DOHH2 (cell line): ENCODE measurements at regions not wholly inside any gene's neighbourhood (a gene's known extent, or its start where the extent isn't known, plus 50 kb on each side); places are given as distances from the start of the nearest gene placed in this dataset.

ENCODE experiments used
- H3F3A ChIP-seq: fragments of 200-600 bp; sonication (generic), shearing (Covaris generic); 2 replicates; pipeline ENCODE4 v1.6.0; 2016; ENCODE audit warnings: antibody characterized with exemption, mild to moderate bottlenecking; ENCODE audit not compliant: control insufficient read depth, insufficient read depth
- H3K27ac ChIP-seq: fragments of 200-600 bp; sonication (generic); 2 replicates; pipeline ENCODE4 v1.5.1; 2014; ENCODE audit warnings: low read depth, mild to moderate bottlenecking, low read length, moderate library complexity
- H3K27me3 ChIP-seq: fragments of 200-600 bp; sonication (generic); 2 replicates; pipeline ENCODE4 v1.6.1; 2014; ENCODE audit warnings: mild to moderate bottlenecking, low read length, mixed read lengths; ENCODE audit not compliant: control insufficient read depth
- H3K36me3 ChIP-seq: fragments of 200-600 bp; sonication (generic); 2 replicates; pipeline ENCODE4 v1.6.1; 2014; ENCODE audit warnings: mild to moderate bottlenecking, low read length, moderate library complexity, mixed read lengths; ENCODE audit not compliant: control insufficient read depth
- H3K4me1 ChIP-seq: fragments of 200-600 bp; sonication (generic); 2 replicates; pipeline ENCODE4 v1.6.1; 2014; ENCODE audit warnings: mild to moderate bottlenecking, low read length, mixed read lengths; ENCODE audit not compliant: control insufficient read depth
- H3K4me2 ChIP-seq: fragments of 200-600 bp; sonication (generic); 2 replicates; pipeline ENCODE4 v1.6.0; 2014; ENCODE audit warnings: mild to moderate bottlenecking, low read length, moderate library complexity
- H3K4me3 ChIP-seq: fragments of 200-600 bp; sonication (generic); 2 replicates; pipeline ENCODE4 v1.5.1; 2014; ENCODE audit warnings: mild to moderate bottlenecking, low read length, mixed read lengths
- H3K79me2 ChIP-seq: fragments of 200-600 bp; sonication (generic); 2 replicates; pipeline ENCODE4 v1.6.1; 2014; ENCODE audit warnings: mild to moderate bottlenecking, low read length, mixed read lengths; ENCODE audit not compliant: control insufficient read depth
- H3K9me2 ChIP-seq: fragments of 200-600 bp; sonication (generic); replicated peaks from 2 replicates; pipeline ENCODE4 v1.6.1; 2014; ENCODE audit warnings: mild to moderate bottlenecking, low read length, mixed read lengths; ENCODE audit not compliant: control insufficient read depth
- H3K9me3 ChIP-seq: fragments of 200-600 bp; sonication (generic); 2 replicates; pipeline ENCODE4 v1.6.1; 2014; ENCODE audit warnings: antibody characterized with exemption, low read length, mixed read lengths; ENCODE audit not compliant: control insufficient read depth, insufficient read depth
- H4K20me1 ChIP-seq: fragments of 200-600 bp; sonication (generic); 2 replicates; pipeline ENCODE4 v1.6.0; 2014; ENCODE audit warnings: low read depth, mild to moderate bottlenecking, antibody characterized with exemption, low read length, moderate library complexity; ENCODE audit not compliant: control insufficient read depth, insufficient read depth
- CTCF ChIP-seq: fragments of 200-600 bp; sonication (generic); IDR thresholded peaks from one replicate; pipeline ENCODE4 v1.5.1; 2014; ENCODE audit warnings: antibody characterized with exemption, mild to moderate bottlenecking, low read depth, low read length; ENCODE audit not compliant: poor library complexity, severe bottlenecking
- EZH2phosphoT487 ChIP-seq: fragments of 200-600 bp; sonication (generic); IDR thresholded peaks from 2 replicates; pipeline ENCODE4 v1.6.1; 2017; ENCODE audit warnings: borderline replicate concordance, mild to moderate bottlenecking, antibody characterized with exemption, low read length, moderate library complexity, mixed read lengths

GRCh38 chr16:51592001-51592501 is 441.0 kb upstream of the SALL1 start:
- no peaks in the 10 kb centered on the region for H3K27me3 ChIP-seq
- no peak overlapping the region for H3K27ac ChIP-seq
- H3K79me2 ChIP-seq, result no peaks in the 10 kb centered on the region
- H3K9me3 ChIP-seq, result no peaks in the 10 kb centered on the region
- no peak overlapping the region for H3K4me3 ChIP-seq
- H3K36me3 ChIP-seq, result no peaks in the 10 kb centered on the region
- no peaks in the 10 kb centered on the region for H3K4me1 ChIP-seq
- no peak overlapping the region for H3K4me2 ChIP-seq
- H4K20me1 ChIP-seq, result no peaks in the 10 kb centered on the region
- H3K9me2 ChIP-seq, result no peaks in the 10 kb centered on the region
- no peaks in the 10 kb centered on the region for H3F3A ChIP-seq
- no peak for TF ChIP-seq EZH2phosphoT487

GRCh38 chr16:51591480-51591879 is 440.4 kb upstream of the SALL1 start:
- Histone ChIP-seq H4K20me1 (no peaks in the 10 kb centered on the region), H3K4me2 (no peak overlapping the region)
- TF ChIP-seq CTCF (no peak), EZH2phosphoT487 (no peak)

GRCh38 chr16:51579652-51580360 is 428.7 kb upstream of the SALL1 start:
- H3K4me1 ChIP-seq, result no peaks in the 10 kb centered on the region
- no peaks in the 10 kb centered on the region for H3K9me3 ChIP-seq

More at GRCh38 chr16:51591480-51591879, 440.4 kb upstream of the SALL1 start:
- no peaks in the 10 kb centered on the region for H3K27me3 ChIP-seq
- H3K4me1 ChIP-seq, result no peaks in the 10 kb centered on the region
- H3K9me3 ChIP-seq, result no peaks in the 10 kb centered on the region
- H3K4me3 ChIP-seq, result no peak overlapping the region
- no peaks in the 10 kb centered on the region for H3K9me2 ChIP-seq
- H3K79me2 ChIP-seq, result no peaks in the 10 kb centered on the region
- H3K36me3 ChIP-seq, result no peaks in the 10 kb centered on the region
- no peak overlapping the region for H3K27ac ChIP-seq
- no peaks in the 10 kb centered on the region for H3F3A ChIP-seq

More at GRCh38 chr16:51579652-51580360, 428.7 kb upstream of the SALL1 start:
- Histone ChIP-seq H3K27me3 (no peaks in the 10 kb centered on the region), H3K4me3 (no peak overlapping the region), H4K20me1 (no peaks in the 10 kb centered on the region), H3F3A (no peaks in the 10 kb centered on the region), H3K4me2 (no peak overlapping the region), H3K79me2 (no peaks in the 10 kb centered on the region), H3K27ac (no peak overlapping the region), H3K9me2 (no peaks in the 10 kb centered on the region), H3K36me3 (no peaks in the 10 kb centered on the region)
- TF ChIP-seq CTCF (no peak), EZH2phosphoT487 (no peak)
